H1 (cell line): ENCODE measurements at regions not wholly inside any gene's neighbourhood (a gene's known extent, or its start where the extent isn't known, plus 50 kb on each side); places are given as distances from the start of the nearest gene placed in this dataset.

Experiments used
- BRCA1 ChIP-seq: IDR thresholded peaks from 2 replicates; pipeline ENCODE4 v1.6.1; 2012; ENCODE audit warnings: low read depth, low read length, improper control_type of control experiment
- CBX5 ChIP-seq: fragments of 300-800, 300-1000 bp; sonication (generic); IDR thresholded peaks from 2 replicates; pipeline ENCODE4 v1.7.1; 2016; ENCODE audit warnings: antibody characterized with exemption, low read length, low read depth
- CBX8 ChIP-seq: fragments of 300-800, 300-1000 bp; sonication (generic); IDR thresholded peaks from 2 replicates; pipeline ENCODE4 v1.7.1; 2016; ENCODE audit warnings: low read depth, low read length, borderline replicate concordance
- CEBPB ChIP-seq: IDR thresholded peaks from 2 replicates; pipeline ENCODE4 v1.6.1; 2012; ENCODE audit warnings: low read depth, low read length
- CHD7 ChIP-seq: fragments of 300-600 bp; sonication (generic); IDR thresholded peaks from 2 replicates; pipeline ENCODE4 v1.7.1; 2012; ENCODE audit warnings: low read length, moderate library complexity, mild to moderate bottlenecking, inconsistent platforms; ENCODE audit not compliant: insufficient replicate concordance
- E2F6 ChIP-seq: IDR thresholded peaks from 2 replicates; pipeline ENCODE4 v1.6.1; 2012; ENCODE audit warnings: inconsistent platforms
- EZH2 ChIP-seq: fragments of 200-600 bp; sonication (generic); IDR thresholded peaks from 2 replicates; pipeline ENCODE4 v1.7.1; 2012; ENCODE audit warnings: low read depth, mild to moderate bottlenecking, moderate library complexity, low read length, inconsistent platforms; ENCODE audit not compliant: severe bottlenecking
- FOSL1 ChIP-seq: IDR thresholded peaks from 2 replicates; pipeline ENCODE4 v1.6.1; 2011; ENCODE audit warnings: mild to moderate bottlenecking, low read depth, low read length, moderate library complexity; ENCODE audit not compliant: insufficient read depth
- JUN ChIP-seq: IDR thresholded peaks from 2 replicates; pipeline ENCODE4 v1.6.1; 2011; ENCODE audit warnings: low read depth, mild to moderate bottlenecking, improper control_type of control experiment, low read length
- POLR2A ChIP-seq, 2 experiments: IDR thresholded peaks; 1 replicate in 1 of 2; 2 replicates in 1 of 2; pipeline ENCODE4 v1.6.1; 2011; ENCODE audit warnings: low read depth in 2 of 2, low read length in 2 of 2, mild to moderate bottlenecking in 2 of 2; ENCODE audit errors: control extremely low read depth in 1 of 2
- SIRT6 ChIP-seq: IDR thresholded peaks from one replicate; pipeline ENCODE4 v1.7.1; 2012; ENCODE audit warnings: low read length, inconsistent platforms
- TAF1 ChIP-seq: IDR thresholded peaks from 2 replicates; pipeline ENCODE4 v1.6.1; 2011; ENCODE audit warnings: mild to moderate bottlenecking, low read depth, low read length

- no peak for TF ChIP-seq CHD7
- TF ChIP-seq FOSL1, result no peak
- no peak for TF ChIP-seq TAF1
- no peak for TF ChIP-seq CBX8
- TF ChIP-seq EZH2, result no peak
- no peak for TF ChIP-seq SIRT6
- TF ChIP-seq POLR2A (IDR thresholded peaks at IDR 0.05; ENCODE audit: control extremely low read depth in 1 of 2, low read depth in 2 of 2, low read length in 2 of 2), result no peak
- no peak for TF ChIP-seq CEBPB
- no peak for TF ChIP-seq BRCA1
- no peak for TF ChIP-seq JUN
- TF ChIP-seq E2F6, result no peak
- TF ChIP-seq CBX5, result no peak
- TF ChIP-seq, all 59 proteins: peak for 0
Observed at GRCh38 chr4:3681191-3681590, 85.0 kb upstream of the ADRA2C start (continued).
